ENCODE measurements at regions not wholly inside any gene's neighbourhood (a gene's known extent, or its start where the extent isn't known, plus 50 kb on each side); places are given as distances from the start of the nearest gene placed in this dataset.

GRCh38 chr1:106961646-106962045 lies 94.8 kb upstream of the PRMT6 start:
- TF ChIP-seq, protein P1, sequence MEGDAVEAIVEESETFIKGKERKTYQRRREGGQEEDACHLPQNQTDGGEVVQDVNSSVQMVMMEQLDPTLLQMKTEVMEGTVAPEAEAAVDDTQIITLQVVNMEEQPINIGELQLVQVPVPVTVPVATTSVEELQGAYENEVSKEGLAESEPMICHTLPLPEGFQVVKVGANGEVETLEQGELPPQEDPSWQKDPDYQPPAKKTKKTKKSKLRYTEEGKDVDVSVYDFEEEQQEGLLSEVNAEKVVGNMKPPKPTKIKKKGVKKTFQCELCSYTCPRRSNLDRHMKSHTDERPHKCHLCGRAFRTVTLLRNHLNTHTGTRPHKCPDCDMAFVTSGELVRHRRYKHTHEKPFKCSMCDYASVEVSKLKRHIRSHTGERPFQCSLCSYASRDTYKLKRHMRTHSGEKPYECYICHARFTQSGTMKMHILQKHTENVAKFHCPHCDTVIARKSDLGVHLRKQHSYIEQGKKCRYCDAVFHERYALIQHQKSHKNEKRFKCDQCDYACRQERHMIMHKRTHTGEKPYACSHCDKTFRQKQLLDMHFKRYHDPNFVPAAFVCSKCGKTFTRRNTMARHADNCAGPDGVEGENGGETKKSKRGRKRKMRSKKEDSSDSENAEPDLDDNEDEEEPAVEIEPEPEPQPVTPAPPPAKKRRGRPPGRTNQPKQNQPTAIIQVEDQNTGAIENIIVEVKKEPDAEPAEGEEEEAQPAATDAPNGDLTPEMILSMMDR (IDR thresholded peaks at IDR 0.05; ENCODE audit: low read length) = no peak
- TF ChIP-seq EZH2 (optimal IDR thresholded peaks at IDR 0.05; ENCODE audit: low read depth, low read length) (no peak), EZH2phosphoT487 (IDR thresholded peaks at IDR 0.05; ENCODE audit: low read length) (no peak)

Measured in MM.1S (cell line).